HCT116 (cell line): ENCODE measurements at regions not wholly inside any gene's neighbourhood (a gene's known extent, or its start where the extent isn't known, plus 50 kb on each side); places are given as distances from the start of the nearest gene placed in this dataset.

Experiments used
- ATAC-seq: fragments of 200-7000 bp; cut with Tn5 transposase; 2 replicates; pipeline ENCODE4 v1.9.1; 2020; ENCODE audit warnings: mild to moderate bottlenecking, moderate library complexity
- BruUV-seq: library from RNA; stranded (reverse); fragments of 400-500 nt; replicated peaks from 2 replicates; lab custom pipeline; 2021; lab: Mats Ljungman, UMichigan
- CTCF ChIA-PET: fragments of 300-600 bp; sonication (Branson Sonifier 250); formaldehyde crosslinking; loops from one replicate; lab custom pipeline; 2021; ENCODE audit warnings: antibody characterized with exemption; lab: Charles Lee
- POLR2A ChIA-PET: fragments of 300-600, 350-600 bp; sonication (Branson Sonifier 250); formaldehyde crosslinking; loops from one replicate; lab custom pipeline; 2021; ENCODE audit warnings: antibody characterized with exemption; lab: Charles Lee
- RAD21 ChIA-PET, 2 experiments: fragments of 300-600 bp; sonication (Branson Sonifier 250); formaldehyde crosslinking; loops; one replicate each; lab custom pipeline; 2023; ENCODE audit warnings: low total read pairs in 2 of 2; ENCODE audit not compliant: uncharacterized antibody in 2 of 2, unreplicated experiment in 2 of 2, low non-redundant PET in 1 of 2; lab: Charles Lee
- DNase-seq: peaks from one replicate; pipeline ENCODE4 v3.0.0-alpha.2; 2010; ENCODE audit warnings: low read depth, low spot score
- H2AFZ ChIP-seq: fragments of 200-600 bp; shearing (Covaris generic), sonication (generic); 2 replicates; pipeline ENCODE4 v1.6.1; 2017; ENCODE audit warnings: low read depth, mixed run types, mixed read lengths, antibody characterized with exemption, low read length; ENCODE audit not compliant: poor library complexity, severe bottlenecking
- H3K27ac ChIP-seq: 2 replicates; pipeline ENCODE4 v1.5.1; 2012; ENCODE audit warnings: low read depth, low read length
- H3K27me3 ChIP-seq: fragments of 200-600 bp; sonication (generic); 2 replicates; pipeline ENCODE4 v1.6.1; 2016; ENCODE audit warnings: mixed run types, low read length, mixed read lengths; ENCODE audit not compliant: insufficient read depth
- H3K36me3 ChIP-seq, 2 experiments: fragments of 200-500 bp in 1 of 2; fragments of 200-600 bp in 1 of 2; sonication (Bioruptor generic) in 1 of 2; sonication (generic) in 1 of 2; 2 replicates each; pipeline versions ENCODE4 v1.5.1 to v1.6.1; 2014 to 2016; ENCODE audit warnings: low read length in 2 of 2, inconsistent platforms in 1 of 2, mixed read lengths in 1 of 2, mixed run types in 1 of 2; ENCODE audit not compliant: insufficient read depth in 2 of 2, control insufficient read depth in 1 of 2
- H3K4me1 ChIP-seq, 2 experiments: fragments of 200-600 bp in 1 of 2; sonication (generic) in 1 of 2; 2 replicates each; pipeline versions ENCODE4 v1.5.1 to v1.6.1; 2012 to 2017; ENCODE audit warnings: low read length in 2 of 2, inconsistent platforms in 1 of 2, mild to moderate bottlenecking in 1 of 2, mixed read lengths in 1 of 2, mixed run types in 1 of 2, moderate library complexity in 1 of 2; ENCODE audit not compliant: insufficient read depth in 2 of 2, control insufficient read depth in 1 of 2
- H3K4me2 ChIP-seq: fragments of 200-600 bp; sonication (generic); 2 replicates; pipeline ENCODE4 v1.6.1; 2017; ENCODE audit warnings: mixed run types, low read length, mixed read lengths
- H3K4me3 ChIP-seq, 2 experiments: fragments of 200-600 bp in 1 of 2; sonication (generic) in 1 of 2; replicated peaks in 1 of 2; 2 replicates each; pipeline ENCODE4 v1.5.1; 2011 to 2016; ENCODE audit warnings: low read length in 2 of 2, control low read depth in 1 of 2, low read depth in 1 of 2, mild to moderate bottlenecking in 1 of 2, mixed read lengths in 1 of 2, mixed run types in 1 of 2
- H3K79me2 ChIP-seq: fragments of 200-600 bp; sonication (generic); 2 replicates; pipeline ENCODE4 v1.6.1; 2017; ENCODE audit warnings: mild to moderate bottlenecking, mixed run types, low read length, moderate library complexity, mixed read lengths; ENCODE audit not compliant: insufficient read depth
- H3K9ac ChIP-seq: fragments of 200-600 bp; sonication (generic); 2 replicates; pipeline ENCODE4 v1.6.1; 2016; ENCODE audit warnings: low read length, mixed read lengths
- H3K9me2 ChIP-seq: fragments of 200-600 bp; sonication (generic), shearing (Covaris generic); 2 replicates; pipeline ENCODE4 v1.6.1; 2017; ENCODE audit warnings: mixed run types, mild to moderate bottlenecking, moderate library complexity; ENCODE audit not compliant: insufficient read depth
- H3K9me3 ChIP-seq, 2 experiments: fragments of 200-500 bp in 1 of 2; fragments of 200-600 bp in 1 of 2; sonication (Bioruptor generic) in 1 of 2; sonication (generic) in 1 of 2; 2 replicates each; pipeline ENCODE4 v1.6.1; 2014 to 2017; ENCODE audit warnings: low read length in 2 of 2, mixed read lengths in 2 of 2, inconsistent platforms in 1 of 2, low read depth in 1 of 2, mild to moderate bottlenecking in 1 of 2, mixed run types in 1 of 2, moderate library complexity in 1 of 2; ENCODE audit not compliant: control insufficient read depth in 1 of 2, insufficient read depth in 1 of 2
- H4K20me1 ChIP-seq: fragments of 200-600 bp; sonication (generic), shearing (Covaris generic); 2 replicates; pipeline ENCODE4 v1.6.1; 2017; ENCODE audit warnings: mixed run types, mild to moderate bottlenecking, moderate library complexity; ENCODE audit not compliant: insufficient read depth
- ATF3 ChIP-seq: IDR thresholded peaks from 2 replicates; pipeline ENCODE4 v1.6.1; 2012
- EZH2 ChIP-seq: fragments of 200-600 bp; sonication (generic); IDR thresholded peaks from 2 replicates; pipeline ENCODE4 v1.6.1; 2017; ENCODE audit warnings: antibody characterized with exemption, mixed run types
- JUND ChIP-seq: IDR thresholded peaks from 2 replicates; pipeline ENCODE4 v1.6.1; 2012
- POLR2A ChIP-seq: IDR thresholded peaks from 2 replicates; pipeline ENCODE4 v1.7.0; 2011; ENCODE audit warnings: borderline replicate concordance; ENCODE audit not compliant: insufficient read depth, insufficient read length; ENCODE audit errors: extremely low read depth
- SIN3A ChIP-seq: IDR thresholded peaks from 2 replicates; pipeline ENCODE4 v1.6.1; 2012; ENCODE audit warnings: low read depth
- SP1 ChIP-seq: IDR thresholded peaks from 2 replicates; pipeline ENCODE4 v1.6.1; 2012; ENCODE audit warnings: low read depth
- SRF ChIP-seq: IDR thresholded peaks from 2 replicates; pipeline ENCODE4 v1.6.1; 2012; ENCODE audit warnings: low read depth
- YY1 ChIP-seq: IDR thresholded peaks from 2 replicates; pipeline ENCODE4 v1.6.1; 2011; ENCODE audit warnings: low read length, low read depth, moderate library complexity, mild to moderate bottlenecking; ENCODE audit not compliant: insufficient replicate concordance; ENCODE audit errors: extremely low read depth
- ZFX ChIP-seq: fragments of 450-650 bp; IDR thresholded peaks from 2 replicates; pipeline ENCODE4 v1.6.1; 2017
- intact Hi-C: fragments of 100-400 bp; cut with micrococcal nuclease; formaldehyde crosslinking; loops from 2 replicates; pipeline ENCODE4 v1.10.0; 2022

- TF ChIP-seq YY1 (no peak), SP1 (no peak), ATF3 (no peak), ZFX (no peak), SRF (no peak)
Observed at GRCh38 chr4:24105327-24106038, 215.6 kb upstream of the PPARGC1A start (continued).

- H3K36me3 ChIP-seq = no peaks in the 10 kb centered on the region
- POLR2A ChIA-PET = no interaction called here
- H2AFZ ChIP-seq = no peak overlapping the region
- H3K27ac ChIP-seq = no peak overlapping the region
- no peak overlapping the region for H3K4me2 ChIP-seq
- no peak overlapping the region for H3K9ac ChIP-seq
- H4K20me1 ChIP-seq = no peaks in the 10 kb centered on the region
- H3K9me3 ChIP-seq = peaks cover 5 to 20% of the 10 kb centered on the region in 2 experiments; a peak in 2 of 4 replicates
- RAD21 ChIA-PET = no interaction called here
- H3K79me2 ChIP-seq = no peaks in the 10 kb centered on the region
- intact Hi-C loops = no loop called here
- no peaks in the 10 kb centered on the region for H3K4me1 ChIP-seq
- CTCF ChIA-PET = no interaction called here
- no TSS peak for BruUV-seq
- DNase-seq (no peak), ATAC-seq (no peak)
- no peaks in the 10 kb centered on the region for H3K9me2 ChIP-seq
- no peaks in the 10 kb centered on the region for H3K27me3 ChIP-seq
- TF ChIP-seq POLR2A (no peak), EZH2 (no peak), JUND (no peak), SIN3A (no peak), SRF (no peak), SP1 (no peak)
- H3K4me3 ChIP-seq = no peak overlapping the region
Observed at GRCh38 chr4:24104158-24104565, 214.3 kb upstream of the PPARGC1A start.
